ENCODE measurements at regions not wholly inside any gene's neighbourhood (a gene's known extent, or its start where the extent isn't known, plus 50 kb on each side); places are given as distances from the start of the nearest gene placed in this dataset.
"Not testable (repeated sequence)": the region's sequence is repeated elsewhere in the genome, so short reads cannot be mapped to it uniquely, and the experiment has no call there.

DNA sequence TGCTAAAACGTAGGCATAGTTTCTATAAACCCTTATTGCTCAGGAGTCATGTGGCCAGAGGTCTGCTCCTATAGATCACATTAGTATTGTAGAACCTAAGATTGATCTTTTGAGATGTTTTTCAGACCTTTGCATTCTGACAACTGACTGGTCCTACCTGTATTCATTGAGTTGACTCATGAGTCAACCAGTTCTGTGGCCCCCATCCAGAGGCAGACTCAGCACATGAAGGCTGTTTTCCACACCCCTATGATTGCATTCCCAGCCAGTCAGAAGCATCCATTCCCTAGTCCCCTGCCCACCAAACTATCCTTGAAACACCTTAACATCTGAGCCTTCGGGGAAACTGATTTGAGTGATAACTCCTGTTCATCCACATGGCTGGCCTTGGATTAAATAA, 451.7 kb downstream of the SIPA1L2 start:
- DNase-seq (ENCODE audit: low spot score) (no peak), FAIRE-seq (no peak)

DNA sequence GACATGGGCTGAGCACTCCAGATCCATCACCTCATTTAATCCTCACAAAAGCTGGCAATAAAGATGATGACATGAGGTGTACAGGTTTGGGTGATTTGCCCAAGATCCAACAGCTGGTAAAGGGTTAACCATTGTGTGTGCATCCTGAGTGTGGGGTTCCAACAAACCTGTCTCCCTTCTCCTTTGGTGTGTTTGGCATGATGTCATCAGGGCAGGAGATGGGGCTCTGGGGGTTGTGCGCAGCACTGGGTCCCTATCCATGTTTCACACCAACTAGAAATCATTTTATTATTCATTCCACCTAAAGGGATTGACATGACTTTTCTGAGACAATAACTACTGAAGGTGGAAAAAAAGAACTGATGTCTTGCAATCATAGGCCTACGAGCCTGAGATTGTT, 452.5 kb downstream of the SIPA1L2 start:
- FAIRE-seq (no peak), DNase-seq (ENCODE audit: low spot score) (no peak)

DNA sequence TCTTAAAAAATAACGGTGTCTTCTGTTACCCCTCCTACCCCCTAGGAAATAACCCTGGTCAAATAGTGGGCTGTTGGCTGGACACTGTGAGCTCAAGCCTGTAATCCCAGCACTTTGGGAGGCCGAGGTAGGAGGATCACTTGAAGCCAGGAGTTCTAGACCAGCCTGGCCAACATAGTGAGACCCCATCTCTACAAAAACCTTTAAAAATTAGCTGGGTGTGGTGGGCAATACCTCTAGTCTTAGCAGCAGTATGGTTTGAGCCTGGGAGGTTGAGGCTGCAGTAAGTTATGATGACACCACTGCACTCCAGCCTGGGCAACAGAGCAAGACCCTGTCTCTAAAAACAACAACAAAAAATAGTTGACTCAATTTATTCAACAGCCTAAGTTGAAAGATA, 453.7 kb downstream of the SIPA1L2 start:
- FAIRE-seq (no peak), DNase-seq (ENCODE audit: low spot score) (no peak)

DNA sequence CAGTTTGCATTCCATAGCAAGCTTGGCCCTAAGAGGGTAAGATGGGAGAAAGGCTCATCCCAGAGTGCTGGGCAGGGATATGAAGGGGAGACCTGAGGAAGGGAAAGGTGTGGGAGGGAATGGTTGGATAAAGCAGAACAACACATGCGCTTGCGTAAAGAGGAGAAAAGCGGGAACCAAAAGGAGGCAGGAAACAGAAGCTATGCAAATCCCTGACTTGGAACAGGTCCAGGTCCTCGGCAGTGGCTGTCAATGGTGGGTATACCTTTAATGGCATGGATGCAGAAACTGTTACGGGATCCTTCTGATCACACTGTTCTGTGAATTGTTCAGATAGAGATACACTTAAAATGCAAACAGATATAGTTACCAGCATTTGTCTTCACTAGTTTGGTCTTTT, 455.6 kb downstream of the SIPA1L2 start:
- no peak for DNase-seq (ENCODE audit: low spot score)
- no peak for FAIRE-seq

DNA sequence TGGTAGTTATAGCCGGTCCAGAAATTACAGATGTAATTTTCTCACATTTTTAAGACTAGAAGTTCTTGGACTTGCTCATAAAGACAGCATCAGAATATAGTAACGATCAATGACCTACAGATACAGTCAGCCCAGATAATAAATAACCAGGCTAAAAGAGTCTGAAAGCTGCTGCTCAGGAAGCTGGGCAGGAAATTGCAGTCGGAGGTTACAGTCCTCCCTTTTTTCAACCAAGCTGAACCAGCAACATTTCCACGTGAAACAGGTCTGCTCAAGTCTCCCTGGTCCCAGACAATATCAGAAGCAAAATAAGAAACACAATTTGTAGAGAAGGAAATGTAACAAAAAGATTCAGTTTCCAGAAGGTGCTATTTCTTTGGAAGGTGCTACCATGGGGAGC, 457.4 kb downstream of the SIPA1L2 start:
- FAIRE-seq, result no peak
- DNase-seq (ENCODE audit: low spot score), result no peak

DNA sequence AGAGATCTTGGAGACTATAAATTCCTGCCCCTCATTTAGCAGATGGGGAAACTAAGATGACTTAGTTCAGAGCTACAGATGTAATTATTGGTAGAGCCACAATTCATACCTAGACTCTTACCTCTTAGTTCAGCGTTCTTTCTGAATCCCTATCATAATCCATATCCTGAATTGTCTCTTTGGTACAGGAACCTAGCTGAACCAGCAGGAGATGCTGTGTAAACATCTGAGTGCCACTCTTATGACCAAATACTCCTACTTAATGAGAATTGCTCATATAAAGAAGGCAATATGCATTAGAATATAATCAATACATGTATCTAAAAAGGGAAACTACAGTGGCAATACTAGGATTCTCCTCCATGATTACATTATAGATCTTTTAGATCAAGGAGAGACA, 459.0 kb downstream of the SIPA1L2 start:
- no peak for DNase-seq (ENCODE audit: low spot score)
- no peak for FAIRE-seq

DNA sequence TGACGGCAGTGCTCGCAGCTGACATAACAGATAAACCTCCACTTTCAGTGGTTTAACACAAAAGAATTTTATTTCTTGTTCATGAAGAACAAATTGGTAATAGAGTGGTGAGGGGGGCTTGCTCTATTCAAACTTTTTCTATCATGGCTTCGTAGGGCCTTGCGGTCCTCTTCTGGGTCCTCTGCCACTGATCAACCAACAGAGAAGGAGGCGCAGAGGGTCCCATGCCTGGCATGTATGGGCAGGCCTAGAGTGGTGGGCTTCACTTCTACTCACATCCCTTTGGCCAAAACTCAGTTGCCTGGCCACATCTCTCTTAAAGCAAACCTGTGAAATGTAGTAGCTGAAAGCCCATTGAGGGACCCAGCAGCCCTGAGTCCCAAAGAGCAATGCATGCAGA, 460.5 kb downstream of the SIPA1L2 start:
- DNase-seq (ENCODE audit: low spot score) (no peak), FAIRE-seq (no peak)

DNA sequence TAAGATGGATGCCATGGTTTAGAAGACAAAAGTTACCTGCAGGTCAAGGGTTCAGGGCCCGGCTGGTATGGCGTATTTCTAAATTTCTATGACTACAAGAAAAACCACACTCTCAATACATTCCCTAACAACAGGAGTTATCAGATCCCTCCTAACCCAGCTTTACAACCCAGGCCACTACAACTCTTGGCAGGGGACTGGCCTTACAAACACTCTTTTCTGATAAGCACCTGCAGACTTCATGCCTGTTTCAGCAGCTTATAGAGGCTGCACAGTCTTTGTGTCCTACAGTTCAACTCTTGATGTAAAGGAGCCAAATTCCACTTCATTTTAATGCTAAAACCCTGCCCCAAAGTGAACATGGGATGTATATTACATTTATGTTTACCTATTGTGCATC, 461.4 kb downstream of the SIPA1L2 start:
- FAIRE-seq (no peak), DNase-seq (ENCODE audit: low spot score) (no peak)

DNA sequence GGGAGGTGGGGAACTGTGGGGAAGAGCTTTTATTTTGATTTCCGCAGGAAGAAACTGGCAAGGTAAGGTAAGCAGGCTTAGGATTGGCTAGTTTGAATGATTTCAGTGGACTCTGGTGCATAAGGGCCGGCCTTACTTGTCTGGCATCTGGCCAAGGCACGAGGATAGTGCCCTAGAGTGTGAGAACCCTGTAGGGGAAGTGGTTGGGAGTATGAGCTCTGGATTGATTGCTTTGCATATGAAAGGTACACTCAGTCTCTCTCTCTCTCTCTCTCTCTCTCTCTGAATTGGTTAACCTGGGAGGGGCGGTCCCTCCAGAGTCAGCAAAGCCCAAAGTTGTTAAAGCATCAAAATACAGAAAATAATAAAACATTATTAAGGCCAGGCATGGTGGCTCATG, 463.0 kb downstream of the SIPA1L2 start:
- FAIRE-seq, result no peak
- no peak for DNase-seq (ENCODE audit: low spot score)

DNA sequence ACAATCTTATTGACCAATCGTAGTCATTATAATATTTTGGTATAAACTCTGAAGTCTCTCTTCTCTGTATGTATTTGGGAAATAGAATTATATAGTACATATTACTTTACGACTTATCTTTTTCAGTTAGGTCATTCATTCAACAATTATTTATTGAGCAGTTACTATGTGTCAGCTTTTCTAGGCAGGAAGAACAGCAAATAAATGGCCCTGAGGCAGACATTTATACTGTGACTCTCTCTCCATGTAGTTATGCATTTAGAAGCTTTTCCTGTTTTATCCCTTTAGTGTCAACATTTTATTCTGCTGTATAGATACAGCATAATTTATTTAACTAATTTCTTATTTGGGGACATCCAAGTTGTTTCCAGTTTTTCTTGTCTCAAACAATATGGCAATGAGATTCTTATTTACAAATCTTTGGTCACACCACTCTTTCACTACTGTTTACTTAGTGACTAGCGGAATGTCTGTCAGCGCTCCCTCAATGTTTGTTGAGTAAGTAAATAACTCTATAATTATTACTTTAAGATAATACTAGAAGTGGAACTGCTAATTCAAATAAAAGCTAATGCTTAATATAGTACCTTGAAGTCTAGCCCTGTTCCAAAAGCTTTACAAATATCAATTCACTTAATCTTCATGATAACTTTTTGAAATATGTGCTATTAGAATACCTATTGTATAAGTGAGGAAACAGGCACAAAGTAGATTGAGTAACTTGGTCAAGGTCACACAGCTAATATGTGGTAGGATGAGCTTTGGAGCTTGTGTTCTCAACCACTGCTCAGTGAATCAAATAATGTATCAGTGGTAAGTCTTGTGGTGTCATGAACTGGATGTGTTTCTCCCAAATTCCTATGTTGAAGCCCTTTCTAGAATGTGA, 465.6 kb downstream of the SIPA1L2 start:
- no peak for DNase-seq (ENCODE audit: low spot score)
- FAIRE-seq, result no peak

DNA sequence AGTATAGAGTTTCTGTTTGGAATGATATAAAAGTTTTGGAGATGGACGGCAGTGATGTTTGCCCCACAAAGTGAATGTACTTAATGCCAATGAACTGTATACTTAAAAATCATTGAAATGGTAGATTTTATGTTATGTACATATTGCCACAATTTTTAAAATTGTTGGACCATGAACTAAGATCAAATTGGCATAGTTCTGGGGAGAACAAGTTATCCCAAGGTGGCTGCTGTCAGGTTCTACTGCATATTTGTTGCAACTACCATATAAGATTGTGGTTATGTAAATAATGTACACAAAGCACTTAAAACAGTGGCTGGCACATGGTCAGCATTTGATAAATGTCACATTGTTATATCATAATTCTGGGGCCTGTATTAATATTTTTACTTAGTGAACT, 466.4 kb downstream of the SIPA1L2 start:
- no peak for FAIRE-seq
- DNase-seq (ENCODE audit: low spot score), result no peak

DNA sequence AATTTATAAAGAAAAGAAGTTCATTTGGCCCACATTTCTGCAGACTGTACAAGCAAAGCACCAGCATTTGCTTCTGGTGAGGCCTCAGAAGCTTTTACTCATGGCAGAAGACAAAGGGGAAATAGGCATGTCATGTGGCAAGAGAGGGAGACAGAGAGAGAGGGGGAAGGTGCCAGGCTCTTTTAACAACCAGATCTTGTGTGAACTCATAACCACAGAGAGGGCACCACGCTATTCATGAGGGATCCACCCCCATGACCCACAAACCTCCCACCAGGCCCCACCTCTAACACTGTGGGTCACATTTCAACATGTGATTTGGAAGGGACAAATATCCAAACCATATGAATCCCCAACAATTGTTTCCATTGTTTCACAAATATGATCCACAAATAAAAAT, 467.9 kb downstream of the SIPA1L2 start:
- no peak for FAIRE-seq
- DNase-seq (ENCODE audit: low spot score), result no peak

DNA sequence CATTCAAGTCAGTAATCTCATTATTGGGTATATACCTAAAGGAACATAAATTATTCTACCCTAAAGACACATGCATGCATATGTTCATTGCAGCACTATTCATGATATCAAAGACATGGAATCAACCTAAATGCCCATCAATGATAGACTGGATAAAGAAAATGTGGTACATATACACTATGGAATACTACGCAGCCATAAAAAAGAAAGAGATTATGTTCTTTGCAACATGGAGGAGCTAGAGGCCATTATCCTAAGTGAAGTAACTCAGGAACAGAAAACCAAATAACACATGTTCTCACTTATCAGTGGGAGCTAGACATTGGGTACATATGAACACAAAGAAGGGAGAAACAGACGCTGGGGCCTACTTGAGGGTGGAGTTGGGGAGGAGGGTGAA, 471.4 kb downstream of the SIPA1L2 start:
- FAIRE-seq; DNase-seq (ENCODE audit: low spot score): not testable (repeated sequence)

DNA sequence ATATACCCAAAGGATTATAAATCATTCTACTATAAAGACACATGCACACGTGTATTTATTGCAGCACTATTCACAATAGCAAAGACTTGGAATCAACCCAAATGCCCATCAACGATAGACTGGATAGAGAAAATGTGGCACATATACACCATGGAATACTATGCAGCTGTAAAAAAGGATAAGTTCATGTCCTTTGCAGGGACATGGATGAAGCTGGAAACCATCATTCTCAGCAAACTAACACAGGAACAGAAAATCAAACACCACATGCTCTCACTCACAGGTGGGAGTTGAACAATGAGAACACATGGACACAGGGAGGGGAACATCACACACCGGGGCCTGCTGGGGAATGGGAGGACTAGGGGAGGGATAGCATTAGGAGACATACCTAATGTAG, 473.9 kb downstream of the SIPA1L2 start:
- DNase-seq (ENCODE audit: low spot score), result not testable (repeated sequence)

DNA sequence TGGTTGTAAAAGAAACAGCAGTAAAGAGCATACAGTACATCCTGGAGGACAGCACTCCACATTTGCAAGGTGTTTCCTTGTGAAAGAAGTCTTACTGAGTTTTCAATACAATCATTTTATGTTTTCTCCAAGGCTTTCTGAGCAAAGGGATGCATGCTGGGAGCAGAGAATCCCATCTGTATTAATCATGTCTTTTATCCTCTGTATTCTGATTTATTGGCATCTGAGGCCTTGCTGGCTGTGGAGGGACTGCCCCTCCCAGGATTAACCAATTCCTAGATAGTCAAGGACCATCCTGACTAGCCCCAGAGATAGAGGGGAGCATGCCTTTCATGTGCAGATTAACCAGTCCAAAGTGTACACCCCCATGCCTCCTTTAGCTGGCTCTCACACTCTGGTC, 476.3 kb downstream of the SIPA1L2 start:
- DNase-seq (ENCODE audit: low spot score), result no peak
- no peak for FAIRE-seq

More for the DNA sequence above, 473.9 kb downstream of the SIPA1L2 start:
- FAIRE-seq, result not testable (repeated sequence)

DNA sequence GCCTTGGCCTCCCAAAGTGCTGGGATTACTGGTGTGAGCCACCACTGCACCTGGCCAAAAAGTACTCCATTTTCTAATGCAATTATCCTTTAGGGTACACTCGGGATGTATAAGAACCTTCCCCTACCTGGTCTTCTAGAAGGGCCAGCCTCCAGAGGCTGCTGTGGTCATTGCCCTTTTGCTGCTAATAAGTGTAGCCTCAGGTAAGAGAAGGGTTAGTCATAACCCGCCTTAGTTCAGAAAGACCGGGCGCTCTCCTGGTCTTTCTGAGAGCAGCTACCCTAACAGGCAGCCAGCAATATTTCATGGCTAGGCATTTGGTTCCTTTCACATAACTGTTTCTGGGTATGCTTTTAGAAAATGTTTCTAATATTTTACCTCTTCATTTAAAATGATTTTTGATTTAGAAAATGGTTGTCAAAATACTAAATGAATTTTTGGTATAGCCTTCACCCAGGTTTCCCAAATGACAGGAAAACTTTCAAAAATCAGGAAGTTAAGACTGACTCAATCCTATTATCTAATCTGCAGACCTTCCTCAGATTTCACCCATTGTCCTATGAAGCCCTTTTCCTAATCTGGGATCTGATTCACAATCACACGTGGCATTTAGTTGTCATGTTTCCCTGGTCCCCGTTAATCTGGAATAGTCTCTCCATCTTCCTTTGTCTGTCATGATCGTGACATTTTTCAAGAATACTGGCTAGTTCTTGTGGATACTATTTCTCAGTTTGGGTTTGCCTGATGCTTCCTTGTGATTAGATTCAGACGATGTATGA, 479.0 kb downstream of the SIPA1L2 start:
- DNase-seq (ENCODE audit: low spot score) (no peak), FAIRE-seq (no peak)

DNA sequence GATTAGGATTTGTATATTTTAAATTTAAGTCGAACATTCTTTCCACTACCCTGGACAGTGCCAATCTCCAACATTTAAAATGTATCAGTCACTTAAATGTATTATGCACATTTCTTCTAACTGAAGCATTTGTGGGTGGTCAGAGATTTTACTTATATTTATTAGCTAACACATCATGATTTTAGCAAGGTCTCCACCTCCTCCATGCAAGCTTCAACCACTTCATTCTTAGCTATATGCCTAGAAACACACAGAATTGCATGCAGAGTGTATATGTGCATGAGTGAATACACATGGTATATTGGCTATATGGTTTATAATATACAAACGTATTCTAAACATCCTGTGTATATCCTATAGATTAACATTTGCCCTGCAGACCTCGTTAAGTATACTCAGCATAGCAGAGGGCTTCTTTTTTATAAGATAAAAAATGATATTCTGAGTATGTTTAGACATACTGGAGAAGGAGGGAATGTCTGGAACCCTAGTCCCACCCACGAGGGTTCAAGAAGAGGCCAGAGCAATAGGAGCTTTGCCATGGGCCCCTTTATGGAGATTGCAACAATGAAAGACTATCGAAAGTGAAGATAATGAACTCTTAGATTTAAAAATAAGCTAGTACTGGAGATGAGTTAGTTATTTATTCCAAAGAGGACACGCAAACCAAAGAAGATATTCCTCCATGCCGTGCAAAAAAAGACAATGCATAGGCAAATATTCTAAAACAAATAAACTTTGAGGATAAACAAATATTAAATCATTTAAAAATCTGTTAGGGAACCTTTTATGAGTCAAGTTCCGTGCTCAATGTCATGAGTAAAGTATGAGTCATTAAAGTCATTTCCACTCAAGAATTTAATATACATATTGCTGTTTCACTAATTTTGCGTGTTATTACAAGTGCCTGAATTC, 480.4 kb downstream of the SIPA1L2 start:
- no peak for FAIRE-seq
- no peak for DNase-seq (ENCODE audit: low spot score)

DNA sequence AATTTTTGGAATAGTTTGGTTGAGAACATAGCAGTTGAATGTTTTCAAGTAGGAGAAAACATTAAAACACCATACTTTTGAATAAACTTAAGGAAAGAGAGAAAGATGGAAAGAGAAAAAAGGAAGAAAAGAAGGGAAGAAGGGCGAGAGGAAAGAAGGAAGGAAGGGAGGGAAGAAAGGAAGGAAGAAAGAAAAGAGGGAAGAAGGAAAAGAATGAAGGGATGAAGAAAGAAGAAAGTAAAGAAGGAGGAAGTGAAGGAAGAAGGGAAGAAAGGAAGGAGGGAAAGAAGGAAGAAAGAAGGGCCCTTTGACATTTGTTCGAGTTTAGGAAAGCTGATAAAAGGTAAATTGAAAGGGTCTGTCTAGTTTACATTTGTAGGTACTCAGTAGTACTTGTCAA, 482.7 kb downstream of the SIPA1L2 start:
- DNase-seq (ENCODE audit: low spot score) (no peak), FAIRE-seq (no peak)

DNA sequence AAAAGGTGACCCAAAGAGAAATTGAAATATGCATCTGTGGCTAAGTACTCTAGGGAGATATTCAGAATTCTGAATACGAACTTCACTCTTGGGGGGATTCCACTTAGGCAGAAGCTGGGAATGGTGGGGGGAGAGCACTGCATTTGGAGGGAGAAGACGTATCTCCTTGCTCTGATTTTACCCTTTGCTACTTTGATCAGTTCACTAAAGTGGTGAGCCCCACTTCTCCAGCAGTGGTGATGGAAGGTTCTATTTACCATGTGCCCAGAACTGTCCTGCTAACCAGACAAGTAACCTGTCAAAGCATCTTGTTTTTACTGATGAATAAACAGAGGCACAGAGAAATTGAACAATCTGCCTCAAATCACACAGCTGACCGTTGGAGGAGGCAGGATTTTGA, 483.4 kb downstream of the SIPA1L2 start:
- FAIRE-seq (no peak), DNase-seq (ENCODE audit: low spot score) (no peak)

DNA sequence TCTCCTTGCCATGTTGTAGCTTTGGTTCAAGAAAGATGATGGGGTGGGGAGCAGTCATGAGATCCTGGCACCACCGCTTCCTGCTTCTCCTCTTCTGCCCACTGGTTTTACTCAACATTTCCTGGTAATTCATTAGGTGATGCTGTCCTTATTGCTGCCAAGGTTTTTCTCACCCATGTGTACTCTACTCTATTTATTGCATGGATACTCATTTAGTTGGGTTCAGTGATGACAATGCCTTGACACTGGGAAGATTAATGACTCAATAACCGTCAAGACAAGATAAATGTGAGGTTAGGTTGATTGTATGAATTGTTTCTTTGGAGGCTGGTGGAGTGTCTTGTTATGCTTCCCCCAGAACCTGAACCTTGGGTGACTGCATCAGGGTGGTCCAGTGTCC, 484.2 kb downstream of the SIPA1L2 start:
- DNase-seq (ENCODE audit: low spot score) (peak; percentile 4), FAIRE-seq (peak; percentile 42)

DNA sequence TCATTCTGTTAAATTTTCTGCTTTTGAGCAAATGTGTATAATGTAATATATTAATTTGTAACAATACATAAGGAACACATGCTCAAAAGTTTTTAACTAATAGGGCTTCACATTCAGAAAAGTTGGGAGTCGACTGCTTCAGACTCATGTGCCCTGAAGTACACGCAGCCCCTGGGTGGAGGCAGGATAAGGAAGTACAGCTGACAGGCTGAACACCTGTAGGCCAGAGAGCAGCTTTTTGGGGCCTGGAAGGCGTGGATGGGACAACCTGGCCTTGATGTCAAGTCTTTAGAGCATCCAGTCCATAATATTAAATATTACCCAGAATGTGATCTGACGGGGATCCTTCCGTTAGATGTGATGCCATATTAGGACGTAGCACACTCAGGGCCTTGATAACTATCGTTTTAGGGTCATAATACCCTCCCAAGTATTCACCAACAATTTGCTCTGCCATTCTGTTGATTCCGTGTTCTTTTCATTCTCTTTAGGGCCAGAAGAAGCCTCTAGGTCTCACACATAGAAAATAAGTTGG, 485.2 kb downstream of the SIPA1L2 start:
- no peak for DNase-seq (ENCODE audit: low spot score)
- no peak for FAIRE-seq

All from urothelium cell line (cell line).